K562 (cell line): ENCODE measurements at regions not wholly inside any gene's neighbourhood (a gene's known extent, or its start where the extent isn't known, plus 50 kb on each side); places are given as distances from the start of the nearest gene placed in this dataset.

Experiments
- ATAC-seq: fragments of 200-7000 bp; cut with Tn5 transposase; 3 replicates; pipeline ENCODE4 v1.9.1; 2020; ENCODE audit warnings: moderate library complexity
- BruUV-seq: library from RNA; stranded (reverse); fragments of 400-500 nt; replicated peaks from 2 replicates; lab custom pipeline; 2021; lab: Mats Ljungman, UMichigan
- CTCF ChIA-PET: fragments of 300-600 bp; formaldehyde crosslinking; extraction: SDS; loops from one replicate; lab custom pipeline; 2021; ENCODE audit warnings: low intra/inter-chr PET ratio; lab: Yijun Ruan, JAX
- POLR2A ChIA-PET: fragments of 300-600, 350-650 bp; sonication (Branson Sonifier 250); formaldehyde crosslinking; extraction: SDS; loops from one replicate; lab custom pipeline; 2021; ENCODE audit warnings: antibody characterized with exemption, inconsistent platforms; lab: Yijun Ruan, JAX
- DNase-seq, 4 experiments: peaks; one replicate each; pipeline versions ENCODE4 v3.0.0 to v3.0.0-alpha.2; 2011 to 2018; ENCODE audit warnings: low spot score in 3 of 4, mixed read lengths in 3 of 4; ENCODE audit errors: extremely low read depth in 1 of 4
- FAIRE-seq: peaks from 2 replicates; lab custom pipeline; 2011; peaks lifted over from hg19 to GRCh38; lab: Jason Lieb, UNC
- H2AFZ ChIP-seq: 2 replicates; pipeline ENCODE4 v1.6.0; 2011; ENCODE audit warnings: low read depth, low read length, control low read depth, inconsistent platforms
- H3K27ac ChIP-seq: fragments of 200-600 bp; 3 replicates; pipeline ENCODE4 v1.8.0; 2011; ENCODE audit warnings: low read depth, mild to moderate bottlenecking, control low read depth, inconsistent platforms, low read length, moderate library complexity, mixed read lengths; ENCODE audit errors: extremely low read depth
- H3K27me3 ChIP-seq, 2 experiments: fragments of 300-600 bp in 1 of 2; 2 replicates in 1 of 2; 3 replicates in 1 of 2; pipeline versions ENCODE4 v1.6.0 to v1.8.0; 2011; ENCODE audit warnings: inconsistent platforms in 2 of 2, low read length in 2 of 2, mild to moderate bottlenecking in 1 of 2, mixed read lengths in 1 of 2, moderate library complexity in 1 of 2; ENCODE audit not compliant: control insufficient read depth in 2 of 2, insufficient read depth in 2 of 2
- H3K36me3 ChIP-seq: fragments of 300-600 bp; 3 replicates; pipeline ENCODE4 v1.8.0; 2011; ENCODE audit warnings: mild to moderate bottlenecking, low read length, inconsistent platforms; ENCODE audit not compliant: control insufficient read depth, insufficient read depth
- H3K4me1 ChIP-seq, 2 experiments: fragments of 200-600 bp in 1 of 2; replicated peaks in 1 of 2; 2 replicates in 1 of 2; 3 replicates in 1 of 2; pipeline versions ENCODE4 v1.5.1 to v1.8.0; 2011; ENCODE audit warnings: inconsistent platforms in 2 of 2, low read length in 2 of 2, mild to moderate bottlenecking in 1 of 2, mixed read lengths in 1 of 2, moderate library complexity in 1 of 2; ENCODE audit not compliant: control insufficient read depth in 2 of 2, insufficient read depth in 2 of 2
- H3K4me2 ChIP-seq: 2 replicates; pipeline ENCODE4 v1.6.1; 2011; ENCODE audit warnings: low read length, control low read depth, inconsistent platforms, mixed read lengths; ENCODE audit not compliant: insufficient read depth
- H3K4me3 ChIP-seq: fragments of 200-600 bp; sonication (generic), shearing (Covaris generic); 2 replicates; pipeline ENCODE4 v1.5.1; 2016; ENCODE audit warnings: control low read depth, inconsistent platforms
- H3K79me2 ChIP-seq: fragments of 200-600 bp; 3 replicates; pipeline ENCODE4 v1.8.0; 2011; ENCODE audit warnings: low read length, inconsistent platforms; ENCODE audit not compliant: control insufficient read depth, insufficient read depth
- H3K9ac ChIP-seq, 2 experiments: 2 replicates each; pipeline versions ENCODE4 v1.6.0 to v1.6.1; 2011; ENCODE audit warnings: low read depth in 2 of 2, low read length in 2 of 2, control low read depth in 1 of 2, inconsistent platforms in 1 of 2, mild to moderate bottlenecking in 1 of 2, mixed read lengths in 1 of 2; ENCODE audit not compliant: insufficient read depth in 1 of 2
- H3K9me1 ChIP-seq: one replicate; pipeline ENCODE4 v1.6.0; 2011; ENCODE audit warnings: inconsistent platforms, mild to moderate bottlenecking, low read length, moderate library complexity; ENCODE audit not compliant: control insufficient read depth, insufficient read depth
- H3K9me3 ChIP-seq: replicated peaks from 2 replicates; pipeline ENCODE4 v1.5.1; 2011; ENCODE audit warnings: low read depth, low read length, inconsistent platforms; ENCODE audit not compliant: control insufficient read depth, insufficient read depth
- H4K20me1 ChIP-seq: replicated peaks from 2 replicates; pipeline ENCODE4 v1.6.1; 2011; ENCODE audit warnings: low read length, inconsistent platforms, mixed read lengths; ENCODE audit not compliant: control insufficient read depth, insufficient read depth
- CEBPZ ChIP-seq: fragments of 150-350 bp; IDR thresholded peaks from 2 replicates; pipeline ENCODE4 v1.6.1; 2014; ENCODE audit warnings: low read depth, mild to moderate bottlenecking, low read length, borderline replicate concordance
- EHMT2 ChIP-seq: fragments of 450-650 bp; IDR thresholded peaks from 2 replicates; pipeline ENCODE4 v1.6.1; 2018; ENCODE audit warnings: antibody characterized with exemption
- HDGF ChIP-seq: fragments of 450-650 bp; IDR thresholded peaks from 2 replicates; pipeline ENCODE4 v1.6.1; 2016
- HNRNPLL ChIP-seq: fragments of 200-400 bp; formaldehyde crosslinking; IDR thresholded peaks from 2 replicates; pipeline ENCODE4 v1.6.1; 2017; ENCODE audit warnings: low read length, low read depth, mild to moderate bottlenecking; ENCODE audit not compliant: poor library complexity, severe bottlenecking
- MAFK ChIP-seq: IDR thresholded peaks from 2 replicates; pipeline ENCODE4 v1.6.1; 2011; ENCODE audit warnings: low read length, improper control_type of control experiment
- NR2C2 ChIP-seq, 2 experiments: fragments of 200-800 bp in 1 of 2; sonication (Bioruptor generic) in 1 of 2; sonication (generic) in 1 of 2; formaldehyde crosslinking in 1 of 2; IDR thresholded peaks; 2 replicates each; pipeline versions ENCODE4 v1.6.1 to v1.8.0; 2016 to 2022; ENCODE audit warnings: mild to moderate bottlenecking in 1 of 2, missing compliant biosample characterization in 1 of 2, missing genetic modification characterization in 1 of 2, missing genetic modification reagents in 1 of 2
- RAD21 ChIP-seq, 2 experiments: fragments of 250-450 bp in 1 of 2; fragments of 450-650 bp in 1 of 2; sonication (Bioruptor Pico) in 1 of 2; formaldehyde crosslinking in 1 of 2; IDR thresholded peaks in 1 of 2; conservative IDR thresholded peaks in 1 of 2; 2 replicates each; pipeline versions ENCODE4 v1.4.0 to v1.8.0; 2020 to 2022; ENCODE audit warnings: mild to moderate bottlenecking in 2 of 2, moderate library complexity in 1 of 2
- SMAD3 ChIP-seq: fragments of 450-650 bp; formaldehyde crosslinking; conservative IDR thresholded peaks from 2 replicates; pipeline ENCODE4 v1.4.0; 2020; ENCODE audit warnings: mild to moderate bottlenecking
- USF2 ChIP-seq: sonication (generic); formaldehyde crosslinking; IDR thresholded peaks from 2 replicates; pipeline ENCODE4 v1.5.0; 2020; ENCODE audit warnings: missing genetic modification reagents
- ZBTB43 ChIP-seq: sonication (generic); formaldehyde crosslinking; IDR thresholded peaks from 2 replicates; pipeline ENCODE4 v1.8.0; 2023; ENCODE audit warnings: mild to moderate bottlenecking, missing genetic modification reagents
- ZFP91 ChIP-seq: sonication (generic); formaldehyde crosslinking; IDR thresholded peaks from 2 replicates; pipeline ENCODE4 v1.8.0; 2022; ENCODE audit warnings: mild to moderate bottlenecking, missing genetic modification reagents
- ZNF121 ChIP-seq: sonication (generic); formaldehyde crosslinking; conservative IDR thresholded peaks from 2 replicates; pipeline ENCODE4 v1.8.0; 2022; ENCODE audit warnings: missing genetic modification reagents
- ZNF561 ChIP-seq: fragments of 450-650 bp; formaldehyde crosslinking; conservative IDR thresholded peaks from 2 replicates; pipeline ENCODE4 v1.4.0; 2020; ENCODE audit warnings: mild to moderate bottlenecking, moderate library complexity
- ZNF764 ChIP-seq: fragments of 250-450 bp; sonication (Bioruptor Pico); IDR thresholded peaks from 2 replicates; pipeline ENCODE4 v1.4.0; 2020; ENCODE audit warnings: low read depth, mild to moderate bottlenecking, moderate library complexity
- WGBS: fragments of 100-300 bp; shearing (Covaris generic); methylation state at CpG from one replicate; pipeline ENCODE4 v1.1.6; 2016; ENCODE audit warnings: low coverage, mixed read lengths; ENCODE audit not compliant: insufficient coverage; ENCODE audit errors: missing lambda C conversion rate; 5-methylcytosine and 5-hydroxymethylcytosine counted together
- in situ Hi-C: fragments of 300-500 bp; cut with MboI; formaldehyde crosslinking; loops from 4 replicates; pipeline ENCODE4 v1.15.0; 2018; ENCODE audit warnings: inconsistent platforms, mixed read lengths
- intact Hi-C: fragments of 100-400 bp; cut with micrococcal nuclease; formaldehyde crosslinking; loops from 2 replicates; pipeline ENCODE4 v1.14.2; 2022

- Histone ChIP-seq H3K27ac (no peak overlapping the region), H2AFZ (no peak overlapping the region), H3K4me2 (no peak overlapping the region), H3K4me3 (no peak overlapping the region), H3K9me3 (no peaks in the 10 kb centered on the region), H3K27me3 (no peaks in the 10 kb centered on the region), H3K79me2 (no peaks in the 10 kb centered on the region), H3K9me1 (no peaks in the 10 kb centered on the region), H3K36me3 (no peaks in the 10 kb centered on the region), H3K4me1 (no peaks in the 10 kb centered on the region), H4K20me1 (no peaks in the 10 kb centered on the region), H3K9ac (no peak overlapping the region)
- DNase-seq, result no peak
- WGBS, result 0% methylated on average over 2 of the region's 2 CpGs
- intact Hi-C loops, result no loop called here
- ChIA-PET CTCF (no interaction called here), POLR2A (no interaction called here)
- ATAC-seq, result no peak
- FAIRE-seq, result no peak
- BruUV-seq, result no TSS peak
- in situ Hi-C loops, result no loop called here
- TF ChIP-seq MAFK (no peak), ZNF121 (CRISPR knock-in tag) (no peak), ZNF561 (CRISPR knock-in tag) (no peak), RAD21 (CRISPR knock-in tag; conservative IDR thresholded peaks at IDR 0.05 in 1 of 2, IDR thresholded peaks at IDR 0.05 in 1 of 2) (no peak), EHMT2 (no peak), USF2 (no peak), HNRNPLL (no peak), NR2C2 (CRISPR knock-in tag; IDR thresholded peaks at IDR 0.05) (no peak), NR2C2 (tag; IDR thresholded peaks at IDR 0.05) (no peak), ZBTB43 (no peak), HDGF (no peak), SMAD3 (CRISPR knock-in tag) (no peak), ZFP91 (no peak), ZNF764 (CRISPR knock-in tag) (no peak), CEBPZ (no peak)
Measured at GRCh38 chr3:88589138-88589537, 439.4 kb downstream of the C3orf38 start.
